ENCODE measurements at regions not wholly inside any gene's neighbourhood (a gene's known extent, or its start where the extent isn't known, plus 50 kb on each side); places are given as distances from the start of the nearest gene placed in this dataset.

GRCh38 chr12:118813778-118814357, 167.5 kb upstream of the SRRM4 start:
- no peak for TF ChIP-seq CTCF (IDR thresholded peaks at IDR 0.05)
- no peak for TF ChIP-seq EZH2 (IDR thresholded peaks at IDR 0.05; ENCODE audit: borderline replicate concordance, insufficient read depth, low read depth, low read length, poor library complexity, severe bottlenecking)
